HepG2 (cell line): ENCODE measurements at regions not wholly inside any gene's neighbourhood (a gene's known extent, or its start where the extent isn't known, plus 50 kb on each side); places are given as distances from the start of the nearest gene placed in this dataset.

Experiments
- CHD4 ChIP-seq: fragments of 200-600 bp; sonication (generic); IDR thresholded peaks from 2 replicates; pipeline ENCODE4 v1.7.0; 2017; ENCODE audit warnings: mild to moderate bottlenecking, low read length, borderline replicate concordance
- EEA1 ChIP-seq: sonication (generic); formaldehyde crosslinking; IDR thresholded peaks from 2 replicates; pipeline ENCODE4 v1.5.1; 2020; ENCODE audit warnings: mild to moderate bottlenecking, missing genetic modification reagents, borderline replicate concordance
- ELF1 ChIP-seq: sonication (generic); formaldehyde crosslinking; IDR thresholded peaks from 2 replicates; pipeline ENCODE4 v1.4.0; 2020; ENCODE audit warnings: missing genetic modification reagents
- KDM3A ChIP-seq: IDR thresholded peaks from 2 replicates; pipeline ENCODE4 v1.6.1; 2018; ENCODE audit warnings: low read depth, missing compliant biosample characterization
- NCOA2 ChIP-seq: sonication (generic); formaldehyde crosslinking; IDR thresholded peaks from 2 replicates; pipeline ENCODE4 v1.8.0; 2022; ENCODE audit warnings: inconsistent platforms
- PAX8 ChIP-seq: sonication (generic); formaldehyde crosslinking; IDR thresholded peaks from 2 replicates; pipeline ENCODE4 v1.8.0; 2022; ENCODE audit warnings: mild to moderate bottlenecking, missing genetic modification reagents, borderline replicate concordance
- PHF8 ChIP-seq: sonication (generic); formaldehyde crosslinking; IDR thresholded peaks from 2 replicates; pipeline ENCODE4 v1.5.0; 2020; ENCODE audit warnings: missing genetic modification reagents
- TCF7 ChIP-seq: sonication (generic); IDR thresholded peaks from 2 replicates; pipeline ENCODE4 v1.6.1; 2016; ENCODE audit warnings: antibody characterized with exemption, low read depth
- ZFYVE20 ChIP-seq: sonication (generic); formaldehyde crosslinking; IDR thresholded peaks from 2 replicates; pipeline ENCODE4 v1.8.0; 2023; ENCODE audit warnings: low read depth, mild to moderate bottlenecking, moderate library complexity, missing genetic modification reagents, borderline replicate concordance
- ZSCAN22 ChIP-seq: sonication (generic); formaldehyde crosslinking; IDR thresholded peaks from 2 replicates; pipeline ENCODE4 v1.4.0; 2020; ENCODE audit warnings: mild to moderate bottlenecking, missing genetic modification reagents
- TF ChIP-seq, protein P1 (sequence below), 2 experiments: sonication (generic) in 1 of 2; formaldehyde crosslinking in 1 of 2; IDR thresholded peaks; 2 replicates each; pipeline versions ENCODE4 v1.5.1 to v1.6.1; 2011 to 2020; ENCODE audit warnings: borderline replicate concordance in 1 of 2, low read depth in 1 of 2, low read length in 1 of 2, mild to moderate bottlenecking in 1 of 2, missing genetic modification reagents in 1 of 2, moderate library complexity in 1 of 2
- TF ChIP-seq, protein P2 (sequence below): sonication (generic); formaldehyde crosslinking; IDR thresholded peaks from 2 replicates; pipeline ENCODE4 v1.9.0; 2022; ENCODE audit warnings: low read depth, missing genetic modification reagents

DNA sequence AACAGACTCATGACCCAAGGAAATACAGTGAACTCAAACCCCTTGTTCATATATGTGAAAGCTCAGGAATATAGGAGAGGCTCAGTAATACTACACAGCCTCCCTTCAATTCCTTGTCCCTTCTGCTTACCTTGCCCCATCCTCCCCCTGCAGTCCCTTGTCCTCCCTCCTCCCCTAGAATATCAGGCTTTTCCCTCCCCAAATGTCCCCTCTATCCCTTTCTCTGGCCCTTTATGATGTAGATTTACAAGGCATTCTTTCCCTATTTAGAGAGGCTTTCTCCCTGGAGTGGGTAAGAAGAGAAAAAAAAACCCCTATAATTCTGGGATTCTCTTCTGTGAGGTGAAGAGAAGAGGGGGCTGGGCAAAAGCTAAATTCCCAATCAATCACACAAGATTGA lies 64.9 kb upstream of the KBTBD8 start (continued):
- TF ChIP-seq ZFYVE20 (CRISPR knock-in tag) (no peak), CHD4 (no peak), ELF1 (no peak), ZSCAN22 (no peak), PAX8 (CRISPR knock-in tag) (no peak), NCOA2 (CRISPR knock-in tag) (no peak), EEA1 (no peak), TCF7 (no peak), PHF8 (no peak), KDM3A (CRISPR knock-in tag) (no peak)
- TF ChIP-seq, protein P1, sequence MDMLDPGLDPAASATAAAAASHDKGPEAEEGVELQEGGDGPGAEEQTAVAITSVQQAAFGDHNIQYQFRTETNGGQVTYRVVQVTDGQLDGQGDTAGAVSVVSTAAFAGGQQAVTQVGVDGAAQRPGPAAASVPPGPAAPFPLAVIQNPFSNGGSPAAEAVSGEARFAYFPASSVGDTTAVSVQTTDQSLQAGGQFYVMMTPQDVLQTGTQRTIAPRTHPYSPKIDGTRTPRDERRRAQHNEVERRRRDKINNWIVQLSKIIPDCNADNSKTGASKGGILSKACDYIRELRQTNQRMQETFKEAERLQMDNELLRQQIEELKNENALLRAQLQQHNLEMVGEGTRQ (IDR thresholded peaks at IDR 0.05; ENCODE audit: low read depth, low read length) = no peak
- TF ChIP-seq, protein P1 (CRISPR knock-in tag; IDR thresholded peaks at IDR 0.05; ENCODE audit: borderline replicate concordance) = no peak
- TF ChIP-seq, protein P2, sequence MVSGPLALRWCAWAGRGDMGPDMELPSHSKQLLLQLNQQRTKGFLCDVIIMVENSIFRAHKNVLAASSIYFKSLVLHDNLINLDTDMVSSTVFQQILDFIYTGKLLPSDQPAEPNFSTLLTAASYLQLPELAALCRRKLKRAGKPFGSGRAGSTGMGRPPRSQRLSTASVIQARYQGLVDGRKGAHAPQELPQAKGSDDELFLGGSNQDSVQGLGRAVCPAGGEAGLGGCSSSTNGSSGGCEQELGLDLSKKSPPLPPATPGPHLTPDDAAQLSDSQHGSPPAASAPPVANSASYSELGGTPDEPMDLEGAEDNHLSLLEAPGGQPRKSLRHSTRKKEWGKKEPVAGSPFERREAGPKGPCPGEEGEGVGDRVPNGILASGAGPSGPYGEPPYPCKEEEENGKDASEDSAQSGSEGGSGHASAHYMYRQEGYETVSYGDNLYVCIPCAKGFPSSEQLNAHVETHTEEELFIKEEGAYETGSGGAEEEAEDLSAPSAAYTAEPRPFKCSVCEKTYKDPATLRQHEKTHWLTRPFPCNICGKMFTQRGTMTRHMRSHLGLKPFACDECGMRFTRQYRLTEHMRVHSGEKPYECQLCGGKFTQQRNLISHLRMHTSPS = no peak
- TF ChIP-seq, all 625 proteins: peak for 0
